ENCODE measurements at regions not wholly inside any gene's neighbourhood (a gene's known extent, or its start where the extent isn't known, plus 50 kb on each side); places are given as distances from the start of the nearest gene placed in this dataset.

DNA sequence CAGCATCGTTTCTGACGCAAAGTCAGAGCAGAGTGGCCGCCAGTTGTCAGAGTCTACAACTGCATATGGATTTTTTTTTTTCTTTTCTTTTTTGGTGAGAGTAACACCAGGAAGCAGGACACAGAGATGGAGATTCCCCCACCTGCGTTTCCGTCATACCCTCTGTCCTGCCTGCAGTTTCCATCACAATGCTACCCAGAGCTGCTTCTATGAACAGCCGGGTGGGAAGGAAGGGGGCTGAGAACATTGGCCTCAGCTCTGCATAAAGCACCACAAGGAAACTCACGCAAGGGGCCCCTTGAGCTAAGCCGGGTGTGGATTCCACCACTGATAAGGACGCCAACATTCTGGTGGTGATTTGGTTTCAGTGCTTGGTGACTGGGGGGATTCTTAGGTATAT, 183.5 kb upstream of the AFDN start:
- DNase-seq, result no peak
- intact Hi-C loops (cut with DNase I), result no loop called here
- H3K27me3 ChIP-seq, result no peaks in the 10 kb centered on the region
- no peak for TF ChIP-seq POLR2A (IDR thresholded peaks at IDR 0.05)
- TF ChIP-seq, protein P1, sequence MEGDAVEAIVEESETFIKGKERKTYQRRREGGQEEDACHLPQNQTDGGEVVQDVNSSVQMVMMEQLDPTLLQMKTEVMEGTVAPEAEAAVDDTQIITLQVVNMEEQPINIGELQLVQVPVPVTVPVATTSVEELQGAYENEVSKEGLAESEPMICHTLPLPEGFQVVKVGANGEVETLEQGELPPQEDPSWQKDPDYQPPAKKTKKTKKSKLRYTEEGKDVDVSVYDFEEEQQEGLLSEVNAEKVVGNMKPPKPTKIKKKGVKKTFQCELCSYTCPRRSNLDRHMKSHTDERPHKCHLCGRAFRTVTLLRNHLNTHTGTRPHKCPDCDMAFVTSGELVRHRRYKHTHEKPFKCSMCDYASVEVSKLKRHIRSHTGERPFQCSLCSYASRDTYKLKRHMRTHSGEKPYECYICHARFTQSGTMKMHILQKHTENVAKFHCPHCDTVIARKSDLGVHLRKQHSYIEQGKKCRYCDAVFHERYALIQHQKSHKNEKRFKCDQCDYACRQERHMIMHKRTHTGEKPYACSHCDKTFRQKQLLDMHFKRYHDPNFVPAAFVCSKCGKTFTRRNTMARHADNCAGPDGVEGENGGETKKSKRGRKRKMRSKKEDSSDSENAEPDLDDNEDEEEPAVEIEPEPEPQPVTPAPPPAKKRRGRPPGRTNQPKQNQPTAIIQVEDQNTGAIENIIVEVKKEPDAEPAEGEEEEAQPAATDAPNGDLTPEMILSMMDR (IDR thresholded peaks at IDR 0.05), result no peak
- no peaks in the 10 kb centered on the region for H3K4me1 ChIP-seq
- H3K36me3 ChIP-seq, result no peaks in the 10 kb centered on the region
- no peak overlapping the region for H3K27ac ChIP-seq
- no peak overlapping the region for H3K4me3 ChIP-seq (replicated peaks in 1 of 3)
- H3K9me3 ChIP-seq, result no peaks in the 10 kb centered on the region
- WGBS, 2 donors, result 82 to 84% methylated on average over 9 of the region's 9 CpGs

DNA sequence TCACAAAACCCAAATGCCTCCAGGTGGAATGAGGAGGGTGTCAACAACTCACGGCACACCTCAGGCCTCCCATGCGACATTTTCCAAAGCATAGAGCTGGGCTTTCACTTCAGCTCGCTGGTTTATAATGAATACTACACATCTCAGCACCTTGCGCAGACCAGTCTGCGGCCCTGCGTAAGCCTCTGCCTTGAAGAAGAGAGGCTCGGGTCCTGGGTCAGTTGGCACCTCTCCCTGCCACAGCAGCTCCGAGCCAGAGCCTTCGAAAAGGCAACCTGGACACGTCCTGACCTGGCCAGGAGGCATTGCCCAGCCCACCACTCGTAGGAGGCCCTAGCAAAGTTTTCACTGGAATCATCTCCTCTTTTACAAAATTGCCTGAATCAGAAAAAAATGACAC, 183.0 kb upstream of the AFDN start:
- H3K36me3 ChIP-seq, result no peaks in the 10 kb centered on the region
- intact Hi-C loops (cut with DNase I), result no loop called here
- 82 to 84% methylated on average over 7 to 11 of the region's 11 CpGs for WGBS, 2 donors
- H3K4me1 ChIP-seq, result no peaks in the 10 kb centered on the region
- DNase-seq, result no peak
- no peak overlapping the region for H3K27ac ChIP-seq
- no peaks in the 10 kb centered on the region for H3K27me3 ChIP-seq
- H3K4me3 ChIP-seq (replicated peaks in 1 of 3), result no peak overlapping the region
- H3K9me3 ChIP-seq, result no peaks in the 10 kb centered on the region
- TF ChIP-seq POLR2A (IDR thresholded peaks at IDR 0.05), result no peak
- TF ChIP-seq, protein P1 (IDR thresholded peaks at IDR 0.05), result no peak

DNA sequence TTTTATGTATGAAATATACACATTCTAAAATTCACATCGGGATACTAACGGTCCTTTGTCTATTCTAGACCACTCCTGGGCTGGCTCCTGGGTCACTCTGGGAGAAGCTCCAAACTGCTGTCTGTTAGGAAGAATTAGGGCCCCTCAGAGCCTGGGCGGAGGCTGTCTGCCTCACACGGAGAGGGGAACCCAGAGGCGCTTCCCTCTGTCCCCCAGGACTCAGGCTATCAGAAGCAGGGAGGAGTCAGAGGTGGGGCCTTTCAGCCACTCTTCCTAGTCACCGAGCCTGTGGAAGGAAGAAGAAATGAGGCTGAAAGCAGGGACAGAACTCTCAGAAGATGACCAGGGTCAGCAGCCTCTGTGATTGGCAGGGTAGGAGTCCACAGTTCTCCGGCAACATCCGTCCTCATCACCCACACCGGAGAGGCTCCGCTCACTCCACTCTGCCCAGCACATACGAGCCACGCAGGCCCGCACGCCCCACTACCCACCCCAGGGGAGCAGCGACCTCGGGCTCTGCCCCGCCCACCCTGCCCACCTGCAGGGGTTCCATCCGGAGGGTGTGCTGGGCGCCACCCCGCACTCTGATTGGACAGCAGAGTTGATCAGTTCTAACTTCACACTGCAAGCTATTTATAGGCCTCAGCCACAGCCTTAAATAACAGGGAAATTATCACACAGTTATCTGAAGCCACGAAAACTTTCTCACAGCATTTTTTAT, 182.1 kb upstream of the AFDN start:
- H3K4me3 ChIP-seq (replicated peaks in 1 of 3), result no peak overlapping the region
- no peaks in the 10 kb centered on the region for H3K36me3 ChIP-seq
- intact Hi-C loops (cut with DNase I), result no loop called here
- H3K27ac ChIP-seq, result no peak overlapping the region
- H3K27me3 ChIP-seq, result no peaks in the 10 kb centered on the region
- DNase-seq, result no peak
- TF ChIP-seq, protein P1 (IDR thresholded peaks at IDR 0.05), result no peak
- TF ChIP-seq POLR2A (IDR thresholded peaks at IDR 0.05), result no peak
- H3K4me1 ChIP-seq, result no peaks in the 10 kb centered on the region
- WGBS, 2 donors, result 81 to 83% methylated on average over 13 to 19 of the region's 21 CpGs
- H3K9me3 ChIP-seq, result no peaks in the 10 kb centered on the region

DNA sequence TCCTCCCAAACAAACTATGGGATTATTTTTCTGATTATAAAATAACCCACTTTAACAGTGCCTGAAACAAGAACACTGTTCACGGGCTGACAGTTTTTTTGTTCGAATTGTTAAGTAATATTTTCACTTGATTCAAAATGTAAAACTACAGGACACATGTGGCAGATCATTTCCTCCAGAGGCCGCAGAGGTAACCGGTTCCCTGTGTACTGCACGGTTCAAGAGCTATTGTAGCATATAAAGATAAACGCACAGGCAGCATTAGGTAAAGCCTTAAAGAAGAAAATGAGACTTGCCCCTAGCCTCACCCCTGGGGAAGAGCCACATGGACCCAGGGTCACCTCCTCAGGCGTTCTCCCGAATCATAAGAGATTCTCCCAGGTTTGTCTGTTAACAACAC, 181.3 kb upstream of the AFDN start:
- intact Hi-C loops (cut with DNase I), result no loop called here
- H3K27ac ChIP-seq, result no peak overlapping the region
- TF ChIP-seq POLR2A (IDR thresholded peaks at IDR 0.05), result no peak
- TF ChIP-seq, protein P1 (IDR thresholded peaks at IDR 0.05), result no peak
- H3K4me3 ChIP-seq (replicated peaks in 1 of 3), result no peak overlapping the region
- 74 to 80% methylated on average over 8 of the region's 8 CpGs for WGBS, 2 donors
- no peaks in the 10 kb centered on the region for H3K27me3 ChIP-seq
- no peaks in the 10 kb centered on the region for H3K4me1 ChIP-seq
- no peaks in the 10 kb centered on the region for H3K36me3 ChIP-seq
- no peaks in the 10 kb centered on the region for H3K9me3 ChIP-seq
- DNase-seq, result no peak

DNA sequence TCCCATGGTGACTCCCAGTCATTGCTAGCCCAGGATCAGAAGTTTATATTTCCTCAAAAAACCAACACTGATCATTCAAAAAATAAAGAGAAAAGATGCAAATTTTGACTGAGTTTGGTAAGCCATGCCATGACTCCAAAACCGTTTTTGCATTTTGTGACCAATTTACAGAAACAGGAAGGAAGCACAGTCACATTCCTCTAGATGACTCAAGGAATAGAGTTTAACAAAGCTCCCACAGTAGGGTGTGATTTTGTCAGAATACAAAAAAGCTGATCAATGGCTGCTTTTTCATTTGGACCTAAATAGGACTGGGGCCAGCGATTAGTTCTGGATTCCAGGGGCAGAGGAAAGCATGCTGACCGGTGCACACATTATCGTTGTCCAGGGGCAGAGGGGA, 179.4 kb upstream of the AFDN start:
- H3K4me1 ChIP-seq, result no peaks in the 10 kb centered on the region
- intact Hi-C loops (cut with DNase I), result no loop called here

More for the DNA sequence above, 179.4 kb upstream of the AFDN start:
- H3K27ac ChIP-seq, result no peak overlapping the region
- DNase-seq, result no peak
- H3K36me3 ChIP-seq, result no peaks in the 10 kb centered on the region
- no peak for TF ChIP-seq POLR2A (IDR thresholded peaks at IDR 0.05)
- TF ChIP-seq, protein P1 (IDR thresholded peaks at IDR 0.05), result no peak
- H3K27me3 ChIP-seq, result no peaks in the 10 kb centered on the region
- H3K9me3 ChIP-seq, result no peaks in the 10 kb centered on the region
- WGBS, 2 donors, result 54 to 65% methylated on average over 4 of the region's 4 CpGs
- no peak overlapping the region for H3K4me3 ChIP-seq (replicated peaks in 1 of 3)

Measured in thyroid gland (tissue), 4 donors.